GM12892 (cell line): ENCODE measurements at regions not wholly inside any gene's neighbourhood (a gene's known extent, or its start where the extent isn't known, plus 50 kb on each side); places are given as distances from the start of the nearest gene placed in this dataset.

Source experiments
- POLR2AphosphoS5 ChIP-seq: IDR thresholded peaks from 2 replicates; pipeline ENCODE4 v1.6.1; 2011; ENCODE audit warnings: low read depth, low read length, control low read depth
- TAF1 ChIP-seq: IDR thresholded peaks from 2 replicates; pipeline ENCODE4 v1.6.1; 2011; ENCODE audit warnings: low read depth, mild to moderate bottlenecking, control low read depth, low read length, borderline replicate concordance

- TF ChIP-seq POLR2AphosphoS5 (no peak), TAF1 (no peak)
Observed at GRCh38 chr6:93735099-93735498, 315.7 kb upstream of the EPHA7 start.
